ENCODE measurements at regions not wholly inside any gene's neighbourhood (a gene's known extent, or its start where the extent isn't known, plus 50 kb on each side); places are given as distances from the start of the nearest gene placed in this dataset.

DNA sequence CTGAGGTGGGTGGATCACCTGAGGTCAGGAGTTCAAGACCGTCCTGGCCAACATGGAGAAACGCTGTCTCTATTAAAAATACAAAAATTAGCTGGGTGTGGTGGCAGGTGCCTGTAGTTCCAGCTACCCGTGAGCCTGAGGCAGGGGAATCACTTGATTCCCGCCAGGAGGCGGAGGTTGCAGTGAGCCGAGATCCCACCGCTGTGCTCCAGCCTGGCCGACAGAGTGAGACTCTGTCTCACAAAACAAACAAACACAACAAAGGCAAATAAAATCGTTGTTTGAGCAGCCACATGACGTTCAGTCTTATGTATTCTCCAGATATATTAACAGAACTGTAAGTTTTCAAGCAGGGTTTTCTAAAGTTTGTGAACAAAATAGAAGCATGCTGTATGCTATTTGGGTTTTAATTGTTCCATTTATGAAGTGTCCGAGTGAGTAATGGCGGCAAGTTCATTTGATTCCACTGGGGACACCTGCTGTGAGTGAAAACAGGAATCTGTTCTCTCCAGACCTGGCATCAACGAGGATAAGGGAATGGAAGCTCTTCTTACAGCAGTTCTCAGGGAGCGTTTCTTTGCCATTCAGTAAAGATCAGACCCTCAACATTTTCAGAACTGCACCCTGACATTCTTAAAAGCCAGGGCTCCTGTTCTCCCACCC, 122.5 kb upstream of the PITRM1 start:
- TF ChIP-seq, protein P1, sequence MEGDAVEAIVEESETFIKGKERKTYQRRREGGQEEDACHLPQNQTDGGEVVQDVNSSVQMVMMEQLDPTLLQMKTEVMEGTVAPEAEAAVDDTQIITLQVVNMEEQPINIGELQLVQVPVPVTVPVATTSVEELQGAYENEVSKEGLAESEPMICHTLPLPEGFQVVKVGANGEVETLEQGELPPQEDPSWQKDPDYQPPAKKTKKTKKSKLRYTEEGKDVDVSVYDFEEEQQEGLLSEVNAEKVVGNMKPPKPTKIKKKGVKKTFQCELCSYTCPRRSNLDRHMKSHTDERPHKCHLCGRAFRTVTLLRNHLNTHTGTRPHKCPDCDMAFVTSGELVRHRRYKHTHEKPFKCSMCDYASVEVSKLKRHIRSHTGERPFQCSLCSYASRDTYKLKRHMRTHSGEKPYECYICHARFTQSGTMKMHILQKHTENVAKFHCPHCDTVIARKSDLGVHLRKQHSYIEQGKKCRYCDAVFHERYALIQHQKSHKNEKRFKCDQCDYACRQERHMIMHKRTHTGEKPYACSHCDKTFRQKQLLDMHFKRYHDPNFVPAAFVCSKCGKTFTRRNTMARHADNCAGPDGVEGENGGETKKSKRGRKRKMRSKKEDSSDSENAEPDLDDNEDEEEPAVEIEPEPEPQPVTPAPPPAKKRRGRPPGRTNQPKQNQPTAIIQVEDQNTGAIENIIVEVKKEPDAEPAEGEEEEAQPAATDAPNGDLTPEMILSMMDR (IDR thresholded peaks at IDR 0.05) = no peak
- TF ChIP-seq POLR2A (IDR thresholded peaks at IDR 0.05) = no peak
